Motor neuron (in vitro differentiated cells): ENCODE measurements at regions not wholly inside any gene's neighbourhood (a gene's known extent, or its start where the extent isn't known, plus 50 kb on each side); places are given as distances from the start of the nearest gene placed in this dataset.
A peak's percentile ranks its signal among the peaks of the same experiment; 100 is the strongest.

Experiments used
- ATAC-seq, 8 experiments: fragments of 200-7000 bp; cut with Tn5 transposase; replicated peaks in 6 of 8; 2 replicates each; pipeline ENCODE4 v1.8.0; 2021; ENCODE audit warnings: mild to moderate bottlenecking in 8 of 8, moderate library complexity in 8 of 8
- H3K27ac ChIP-seq, 2 donors: fragments of 250-450 bp; sonication (Bioruptor Pico); 2 replicates each; pipeline ENCODE4 v1.9.0; 2021; ENCODE audit warnings: antibody characterized with exemption in 2 of 2, mild to moderate bottlenecking in 2 of 2, moderate library complexity in 1 of 2
- H3K4me1 ChIP-seq, 2 donors: fragments of 250-450 bp; sonication (Bioruptor Pico); replicated peaks in 1 of 2; 2 replicates each; pipeline ENCODE4 v1.6.1; 2021; ENCODE audit warnings: antibody characterized with exemption in 2 of 2, mild to moderate bottlenecking in 2 of 2, moderate library complexity in 1 of 2
- H3K4me3 ChIP-seq, 5 donors: fragments of 250-450 bp; sonication (Bioruptor Pico); 2 replicates each; pipeline ENCODE4 v1.9.0; 2021; ENCODE audit warnings: antibody characterized with exemption in 5 of 5, mild to moderate bottlenecking in 5 of 5, moderate library complexity in 4 of 5
- WGBS, 10 experiments: fragments of 450-650 bp; shearing (Covaris generic); methylation state at CpG; one replicate each; pipeline ENCODE4 v1.0.0; 2022; 5-methylcytosine and 5-hydroxymethylcytosine counted together
- in situ Hi-C, 9 experiments: fragments of 400-800 bp; cut with MboI; loops; one replicate each; pipeline ENCODE4 v1.15.0; 2021; ENCODE audit warnings: low sequenced_read_pairs in 9 of 9, low pct_unique_long_range_greater_than_20kb in 2 of 9; ENCODE audit not compliant: unreplicated experiment in 9 of 9

GRCh38 chr16:85971902-85972638, 73.1 kb downstream of the IRF8 start:
- H3K4me3 ChIP-seq: no peak overlapping the region
- in situ Hi-C loops: no loop called here
- 25 to 100% (median 82%) methylated on average over 1 to 12 of the region's 17 CpGs; no CpG with 5 or more reads in 2 of the 10 experiments for WGBS, 10 experiments

GRCh38 chr16:85974428-85975375, 75.7 kb downstream of the IRF8 start:
- Histone ChIP-seq H3K27ac (no peak overlapping the region), H3K4me1 (no peaks in the 10 kb centered on the region), H3K4me3 (no peak overlapping the region)
- in situ Hi-C loops: loop anchor here in 3 of 9 experiments (25.0 kb wide), 1 partner anchor 162 kb away; no protein-coding TSS in a partner anchor
- WGBS, 10 experiments: 8 to 100% (median 69%) methylated on average over 1 to 9 of the region's 13 CpGs
- ATAC-seq: no peak

More at GRCh38 chr16:85971902-85972638, 73.1 kb downstream of the IRF8 start:
- Histone ChIP-seq H3K27ac (no peak overlapping the region), H3K4me1 (no peaks in the 10 kb centered on the region)
- ATAC-seq: no peak

DNA sequence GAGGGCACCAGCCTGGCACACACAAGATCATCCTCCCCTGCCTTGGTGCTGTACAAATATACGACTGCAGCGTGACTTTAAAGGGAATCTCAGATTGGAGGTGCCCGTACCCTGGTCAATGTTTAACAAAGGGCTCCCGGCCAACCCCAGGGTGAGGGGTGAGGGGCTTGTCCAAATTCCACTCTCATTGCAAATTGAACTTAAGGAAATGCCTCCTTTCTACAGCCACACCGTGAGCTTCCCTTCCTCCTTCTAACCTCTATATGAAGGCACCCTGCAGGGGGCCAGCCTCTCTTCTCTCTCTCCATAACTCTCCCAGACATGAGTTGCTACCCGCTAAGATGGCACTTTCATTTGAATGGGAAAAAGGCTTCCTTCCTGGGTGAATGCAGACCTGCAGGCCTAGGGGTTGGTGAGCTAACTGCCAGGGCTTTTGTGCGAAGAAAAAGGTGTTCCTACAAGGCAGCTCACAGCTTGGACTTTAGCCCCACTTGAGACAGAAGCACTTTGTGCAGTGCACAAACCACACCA, 76.6 kb downstream of the IRF8 start:
- ATAC-seq: no peak
- H3K4me3 ChIP-seq: no peak overlapping the region
- WGBS, 10 experiments: 0 to 60% (median 35%) methylated on average over 1 to 6 of the region's 7 CpGs
- H3K4me1 ChIP-seq: no peaks in the 10 kb centered on the region
- no peak overlapping the region for H3K27ac ChIP-seq
- in situ Hi-C loops: loop anchor here in 3 of 9 experiments (25.0 kb wide), 1 partner anchor 163 kb away; no protein-coding TSS in a partner anchor

DNA sequence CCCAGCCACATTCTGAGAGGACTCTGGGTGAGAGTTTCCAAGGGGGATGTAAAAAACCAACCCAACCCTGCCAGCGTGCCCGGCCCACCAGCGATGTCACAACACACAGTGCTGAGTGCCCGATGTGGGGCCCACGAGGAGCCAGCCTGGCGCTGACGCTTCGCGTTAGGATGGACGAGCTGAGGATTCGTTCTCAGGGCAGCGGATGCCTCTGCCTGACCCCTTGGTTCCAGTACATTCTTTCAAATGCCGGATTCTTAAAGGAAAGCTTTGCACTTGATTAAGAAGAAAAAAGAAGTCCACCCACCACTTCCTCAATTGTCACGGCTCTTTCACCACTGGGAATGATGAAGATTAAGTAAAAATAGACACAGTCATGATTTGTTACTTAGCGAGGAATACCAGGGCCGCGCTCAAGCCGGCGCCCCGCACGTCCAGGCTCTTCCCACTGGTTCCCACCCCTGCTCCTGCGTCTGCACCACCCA, 79.4 kb downstream of the IRF8 start:
- in situ Hi-C loops: loop anchor here in 3 of 9 experiments (25.0 kb wide), 1 partner anchor 166 kb away; no protein-coding TSS in a partner anchor
- Histone ChIP-seq H3K4me1 (no peaks in the 10 kb centered on the region), H3K27ac (no peak overlapping the region), H3K4me3 (no peak overlapping the region)
- ATAC-seq: peak in 2 of 8 experiments; percentile 12 to 25
- 20 to 82% (median 77%) methylated on average over 2 to 21 of the region's 22 CpGs; no CpG with 5 or more reads in 2 of the 10 experiments for WGBS, 10 experiments

- in situ Hi-C loops: loop anchor here in 3 of 9 experiments (25.0 kb wide), 1 partner anchor 167 kb away; no protein-coding TSS in a partner anchor
- H3K4me3 ChIP-seq: no peak overlapping the region
- 68 to 100% (median 94%) methylated on average over 1 to 9 of the region's 13 CpGs; no CpG with 5 or more reads in 3 of the 10 experiments for WGBS, 10 experiments
- no peak overlapping the region for H3K27ac ChIP-seq
- no peak for ATAC-seq
- no peaks in the 10 kb centered on the region for H3K4me1 ChIP-seq
Observed at GRCh38 chr16:85978976-85979375, 80.0 kb downstream of the IRF8 start.

DNA sequence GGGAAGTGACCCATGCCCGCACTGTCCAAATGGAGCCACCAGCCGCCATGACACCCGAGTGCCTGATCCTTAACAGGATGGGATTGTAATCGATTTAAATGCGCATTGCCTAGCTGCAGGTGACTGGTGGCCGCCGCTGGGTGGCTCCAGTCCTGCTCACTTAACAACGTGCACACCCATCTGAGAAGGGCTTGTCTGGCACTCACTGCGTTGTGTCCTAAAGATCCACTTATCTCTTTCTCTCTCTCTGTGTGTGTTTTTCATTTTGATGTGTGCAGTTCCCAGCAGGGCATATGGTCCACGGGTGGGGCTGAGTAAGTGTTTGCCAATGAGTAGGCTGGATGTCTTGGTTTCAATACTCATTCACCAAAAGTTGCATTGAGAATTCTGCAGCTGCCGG, 80.6 kb downstream of the IRF8 start:
- no peak overlapping the region for H3K27ac ChIP-seq
- WGBS, 10 experiments: 14 to 100% (median 79%) methylated on average over 1 to 8 of the region's 11 CpGs; no CpG with 5 or more reads in 5 of the 10 experiments
- ATAC-seq: no peak
- H3K4me3 ChIP-seq: no peak overlapping the region
- no peaks in the 10 kb centered on the region for H3K4me1 ChIP-seq
- in situ Hi-C loops: loop anchor here in 5 of 9 experiments (10.0 to 25.0 kb wide), 2 partner anchors 155 to 167 kb away; no protein-coding TSS in a partner anchor

DNA sequence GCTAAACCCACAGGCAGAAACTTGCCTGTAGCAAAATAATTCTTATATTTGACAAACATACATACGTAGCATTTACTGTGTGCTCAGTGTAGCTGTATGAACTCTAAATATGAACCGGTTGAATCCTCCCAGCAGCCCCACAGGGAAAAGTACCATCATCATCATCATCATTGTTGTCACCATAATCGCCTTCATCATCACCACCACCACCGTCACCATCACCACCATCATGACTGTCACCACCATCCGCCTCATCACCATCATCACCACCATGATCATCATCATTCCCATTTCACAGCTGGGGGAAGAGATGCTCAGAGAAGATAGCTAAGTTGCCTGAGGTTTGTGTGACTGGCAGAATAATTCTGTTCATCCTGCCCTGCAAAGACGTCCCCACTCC, 81.7 kb downstream of the IRF8 start:
- WGBS, 10 experiments: 30 to 100% (median 84%) methylated on average over 1 to 6 of the region's 6 CpGs; no CpG with 5 or more reads in 1 of the 10 experiments
- no peak overlapping the region for H3K4me3 ChIP-seq
- in situ Hi-C loops: loop anchor here in 5 of 9 experiments (10.0 to 25.0 kb wide), 2 partner anchors 156 to 168 kb away; no protein-coding TSS in a partner anchor
- H3K4me1 ChIP-seq: no peaks in the 10 kb centered on the region
- no peak for ATAC-seq
- H3K27ac ChIP-seq: no peak overlapping the region

GRCh38 chr16:85981826-85982562, 83.0 kb downstream of the IRF8 start:
- Histone ChIP-seq H3K27ac (no peak overlapping the region), H3K4me3 (no peak overlapping the region), H3K4me1 (no peaks in the 10 kb centered on the region)
- in situ Hi-C loops: loop anchor here in 5 of 9 experiments (10.0 to 25.0 kb wide), 2 partner anchors 157 to 170 kb away; no protein-coding TSS in a partner anchor
- WGBS, 10 experiments: 40 to 96% (median 60%) methylated on average over 1 to 4 of the region's 16 CpGs; no CpG with 5 or more reads in 6 of the 10 experiments
- no peak for ATAC-seq

- H3K4me3 ChIP-seq: no peak overlapping the region
- in situ Hi-C loops: loop anchor here in 5 of 9 experiments (10.0 to 25.0 kb wide), 2 partner anchors 158 to 170 kb away; no protein-coding TSS in a partner anchor
- H3K4me1 ChIP-seq: peaks cover 0 to 3% of the 10 kb centered on the region in 2 donors
- no peak for ATAC-seq
- WGBS, 10 experiments: 40 to 50% (median 40%) methylated on average over 1 to 3 of the region's 23 CpGs; no CpG with 5 or more reads in 7 of the 10 experiments
- H3K27ac ChIP-seq: no peak overlapping the region
Observed at GRCh38 chr16:85982563-85982939, 83.6 kb downstream of the IRF8 start.

DNA sequence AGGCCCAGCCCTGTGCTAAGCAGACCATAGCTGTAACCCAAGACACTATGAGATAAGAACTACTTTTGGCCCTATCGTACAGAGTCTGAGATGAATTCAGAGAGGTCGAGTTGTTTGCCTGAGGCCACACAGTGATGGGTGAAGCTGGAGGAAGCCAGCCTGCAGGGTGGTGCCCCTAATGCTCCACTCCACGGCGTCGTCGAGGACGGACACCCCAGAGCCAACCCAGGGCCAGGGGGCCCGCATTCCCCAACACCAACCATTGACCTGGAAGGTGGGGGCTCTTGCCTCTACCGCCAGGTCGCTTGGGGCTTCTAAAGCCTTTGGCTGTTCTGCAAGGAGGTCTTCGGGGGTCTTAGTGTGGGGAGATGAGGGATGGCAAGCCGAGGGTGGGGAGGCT, 84.1 kb downstream of the IRF8 start:
- 50 to 100% (median 96%) methylated on average over 1 to 4 of the region's 12 CpGs; no CpG with 5 or more reads in 6 of the 10 experiments for WGBS, 10 experiments
- Histone ChIP-seq H3K4me3 (no peak overlapping the region), H3K27ac (no peak overlapping the region), H3K4me1 (peaks cover 0 to 3% of the 10 kb centered on the region in 2 donors)
- in situ Hi-C loops: loop anchor here in 5 of 9 experiments (10.0 to 25.0 kb wide), 2 partner anchors 158 to 171 kb away; no protein-coding TSS in a partner anchor
- no peak for ATAC-seq

DNA sequence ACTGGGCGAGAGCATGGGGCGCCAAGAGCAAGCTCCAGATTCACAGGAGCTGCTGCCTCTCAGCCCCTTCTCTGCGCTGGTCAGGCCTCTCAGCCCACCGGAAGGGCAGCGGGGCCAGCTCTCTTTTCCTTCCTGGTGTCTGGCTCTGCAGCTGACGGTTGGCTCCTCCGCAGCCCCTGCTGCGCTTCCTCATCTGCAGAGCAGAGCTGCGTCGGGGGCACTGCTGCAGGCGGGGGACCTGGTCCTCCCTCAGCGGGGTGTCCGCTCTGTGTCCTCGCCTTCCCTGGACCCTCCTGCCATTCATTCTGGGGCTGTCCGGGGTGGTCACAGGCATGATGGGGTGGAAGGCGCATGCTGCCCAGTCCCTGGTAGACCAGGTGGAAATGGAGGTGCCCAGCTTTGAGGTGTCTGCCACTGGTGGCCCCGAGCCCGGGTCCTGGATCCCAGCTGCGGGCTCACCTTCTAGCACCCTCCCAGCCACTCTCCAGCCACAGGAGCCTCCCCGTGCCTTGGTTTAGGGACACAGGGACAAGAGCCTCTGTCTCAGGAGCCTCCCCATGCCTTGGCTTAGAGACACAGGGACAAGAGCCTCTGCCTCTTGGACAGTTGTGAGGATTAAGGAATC, 84.8 kb downstream of the IRF8 start:
- Histone ChIP-seq H3K4me3 (no peak overlapping the region), H3K27ac (no peak overlapping the region), H3K4me1 (peaks cover 0 to 3% of the 10 kb centered on the region in 2 donors)
- in situ Hi-C loops: loop anchor here in 5 of 9 experiments (10.0 to 25.0 kb wide), 2 partner anchors 159 to 171 kb away; no protein-coding TSS in a partner anchor
- 0 to 92% (median 67%) methylated on average over 1 to 7 of the region's 20 CpGs; no CpG with 5 or more reads in 4 of the 10 experiments for WGBS, 10 experiments
- no peak for ATAC-seq
